ENCODE measurements at regions not wholly inside any gene's neighbourhood (a gene's known extent, or its start where the extent isn't known, plus 50 kb on each side); places are given as distances from the start of the nearest gene placed in this dataset.

DNA sequence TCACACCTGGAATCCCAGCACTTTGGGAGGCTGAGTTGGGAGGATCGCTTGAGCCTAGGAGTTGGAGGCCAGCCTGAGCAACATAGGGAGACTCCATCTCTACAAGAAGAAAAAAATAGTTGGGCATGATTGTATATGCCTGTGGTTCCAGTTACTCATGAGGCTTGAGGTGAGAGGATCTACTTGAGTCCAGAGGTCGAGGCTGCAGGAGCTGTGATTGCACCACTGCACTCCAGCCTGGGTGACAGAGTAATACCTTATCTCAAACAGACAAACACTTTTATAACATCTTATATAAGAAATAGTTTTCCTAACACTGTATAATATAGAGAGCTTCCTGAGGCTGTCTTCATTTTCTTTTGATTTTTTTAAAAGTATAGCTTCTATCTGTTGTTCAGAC, 448.4 kb upstream of the COBL start:
- no peak for DNase-seq

DNA sequence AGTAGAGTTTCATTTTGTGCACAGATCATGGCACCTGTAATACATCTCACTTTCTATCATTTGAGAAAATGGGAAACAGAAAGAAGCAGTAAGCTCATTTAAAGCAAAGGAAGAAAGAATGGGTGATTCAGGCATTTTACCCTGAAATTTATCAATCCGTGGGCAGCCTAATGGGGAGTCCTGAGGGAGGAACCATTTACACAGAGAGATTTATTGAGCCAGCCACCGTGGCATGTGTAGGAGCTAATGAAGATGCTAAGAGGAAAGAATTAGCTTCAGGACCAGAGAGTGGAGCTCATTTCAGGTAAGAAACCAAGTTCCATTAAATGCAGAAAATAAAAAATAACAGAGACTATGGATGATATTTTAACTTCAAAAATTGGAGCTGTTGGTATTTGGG, 443.4 kb upstream of the COBL start:
- no peak for DNase-seq

DNA sequence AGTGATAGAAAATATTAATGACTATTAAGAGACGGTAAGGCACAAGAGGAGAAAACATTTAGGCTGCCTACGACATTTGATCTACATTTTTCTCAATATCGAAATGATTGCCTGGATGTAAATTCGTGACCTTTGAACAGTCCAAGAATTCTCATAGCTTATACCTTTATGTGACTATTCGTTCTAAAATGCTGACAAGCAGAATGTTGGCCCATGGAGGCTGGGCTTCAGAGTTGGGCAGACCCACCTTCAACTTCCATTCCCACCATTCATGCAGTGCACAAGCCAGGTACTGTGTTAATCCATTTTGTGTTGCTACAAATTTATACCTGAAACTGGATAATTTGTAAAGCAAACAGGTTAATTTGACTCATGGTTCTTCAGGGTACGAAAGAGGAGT, 441.4 kb upstream of the COBL start:
- DNase-seq: no peak

DNA sequence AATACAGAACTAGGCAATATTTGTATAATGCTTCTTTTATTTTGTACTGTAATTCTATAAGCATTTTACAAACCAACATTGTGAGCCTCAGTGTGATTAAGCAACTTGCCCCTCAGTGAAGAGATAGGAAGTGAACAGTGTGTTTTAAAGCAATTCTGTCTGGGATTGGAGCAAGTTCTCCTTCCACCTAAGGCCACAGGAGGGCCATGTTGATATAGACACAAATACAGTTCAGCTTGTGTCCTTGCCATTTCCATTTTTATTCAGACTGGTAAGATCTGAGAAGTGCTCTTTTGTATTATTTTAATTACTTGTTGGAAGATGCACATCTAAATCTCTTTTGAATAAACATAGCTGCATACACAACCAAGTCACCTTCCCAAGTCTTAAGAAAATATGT, 416.3 kb upstream of the COBL start:
- no peak for DNase-seq

GRCh38 chr7:51732116-51732515, 415.5 kb upstream of the COBL start:
- DNase-seq: no peak

DNA sequence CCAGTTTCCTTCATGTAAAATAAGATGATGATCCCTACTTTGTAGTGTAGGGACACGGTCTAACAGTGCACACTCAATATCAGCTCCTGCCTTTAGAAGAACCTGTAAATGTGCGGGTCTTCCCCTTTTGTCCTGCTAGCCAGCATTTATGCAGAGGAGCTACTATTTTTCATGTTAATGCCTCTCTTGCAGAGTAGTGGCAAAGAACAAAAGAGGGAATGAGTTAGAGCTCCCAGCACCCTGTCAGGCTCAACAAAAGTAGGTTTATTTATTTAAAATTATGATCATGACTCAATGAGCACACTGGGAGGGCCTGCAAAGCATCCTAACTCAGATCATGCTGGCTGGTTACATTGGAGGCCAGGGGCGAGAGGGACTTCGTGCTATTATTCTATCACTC, 414.5 kb upstream of the COBL start:
- DNase-seq: no peak

- no peak for DNase-seq
Measured at GRCh38 chr7:51727441-51727840, 410.8 kb upstream of the COBL start.

GRCh38 chr7:51706851-51707250, 390.2 kb upstream of the COBL start:
- DNase-seq: no peak

DNA sequence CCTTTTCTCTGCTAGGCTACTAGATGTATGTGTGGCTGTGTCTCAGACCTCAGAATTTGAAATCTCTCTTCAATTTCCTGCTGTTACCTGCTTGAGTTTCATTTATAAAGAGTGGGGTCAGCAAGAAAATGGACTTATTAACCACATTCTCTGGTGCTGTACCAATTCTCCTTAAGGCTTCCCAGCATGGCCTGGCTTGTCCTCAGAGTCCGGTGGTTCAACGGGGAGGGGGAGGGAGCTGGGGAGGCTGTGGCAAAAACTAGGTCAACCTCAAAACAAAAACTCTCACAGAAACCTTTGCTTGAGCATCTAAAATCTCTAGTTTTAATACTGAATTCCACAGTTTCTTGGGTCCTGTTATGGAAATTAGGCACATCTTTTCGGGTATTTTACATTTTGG, 389.1 kb upstream of the COBL start:
- no peak for DNase-seq

DNA sequence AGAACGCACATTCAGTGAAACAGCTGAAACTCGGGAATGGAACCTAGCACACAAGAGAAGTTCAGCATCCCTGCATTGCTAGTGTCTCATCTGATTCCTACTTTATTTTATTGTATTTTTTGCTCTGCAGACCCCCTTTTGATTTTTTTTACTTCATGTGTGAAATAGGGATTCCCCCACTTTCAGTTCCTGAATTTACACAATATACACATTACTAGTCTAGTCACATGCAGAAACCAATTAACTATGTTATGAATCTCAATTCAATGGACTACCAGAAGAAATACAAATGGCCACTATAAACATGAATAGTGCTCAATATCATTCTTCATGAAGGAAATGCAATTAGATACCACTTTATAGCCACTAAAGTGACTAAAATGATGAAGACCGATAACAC, 386.1 kb upstream of the COBL start:
- no peak for DNase-seq

DNA sequence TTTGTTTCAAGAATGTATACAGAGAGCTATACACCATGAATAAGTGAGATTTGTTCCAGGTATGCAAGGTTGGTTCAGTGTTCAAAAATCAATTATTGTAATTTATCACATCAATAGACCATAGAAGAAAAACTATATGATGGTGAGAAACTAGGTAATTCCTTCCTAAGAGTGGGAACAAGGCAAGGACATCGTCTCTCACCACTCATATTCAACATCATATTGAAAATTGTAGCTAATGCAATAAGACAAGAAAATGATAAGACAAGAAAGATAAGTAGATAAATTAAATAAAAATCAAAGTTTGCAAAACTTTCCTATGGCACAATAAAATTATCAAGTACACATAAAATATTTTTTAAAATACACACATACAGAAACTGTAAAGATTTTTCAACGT, 385.3 kb upstream of the COBL start:
- no peak for DNase-seq

- DNase-seq: no peak
Measured at GRCh38 chr7:51700593-51701215, 384.1 kb upstream of the COBL start.

DNA sequence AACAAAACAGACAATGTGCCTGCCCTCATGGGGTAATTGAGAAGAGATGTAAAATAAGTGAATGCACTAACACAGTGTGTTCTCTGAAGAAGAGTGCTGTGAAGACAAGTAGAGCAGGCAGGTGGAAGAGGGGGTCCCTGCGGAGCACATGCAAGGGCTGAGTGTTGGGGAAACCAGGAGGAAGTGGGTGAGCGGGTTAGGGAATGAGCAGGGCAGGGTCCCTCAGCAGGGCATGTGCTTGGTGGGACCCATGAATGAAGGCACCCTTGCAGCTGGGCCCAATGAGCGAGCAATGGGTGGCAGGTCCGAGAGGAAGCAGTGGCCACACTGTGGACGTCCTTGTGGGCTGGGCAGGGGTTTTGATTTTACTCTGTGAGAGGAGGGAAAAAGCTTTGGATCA, 376.6 kb upstream of the COBL start:
- DNase-seq: no peak

DNA sequence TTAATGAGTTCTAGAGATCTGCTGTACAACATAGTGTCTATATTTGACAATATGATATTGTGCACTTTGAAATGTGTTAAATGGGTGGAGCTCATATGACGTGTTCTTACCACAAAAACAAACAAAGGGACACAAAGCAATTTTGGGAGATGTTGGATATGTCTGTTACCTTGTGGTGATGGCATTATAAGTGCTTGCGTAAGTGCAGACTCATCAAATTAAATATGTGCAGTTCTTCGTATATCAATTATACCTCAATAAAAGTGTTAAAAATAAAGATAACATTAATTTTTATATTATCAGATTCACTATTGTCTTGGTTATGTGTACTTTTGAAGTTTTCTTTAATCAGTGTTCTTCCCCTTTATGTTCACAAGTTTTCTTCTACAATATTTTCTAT, 372.9 kb upstream of the COBL start:
- DNase-seq: no peak

DNA sequence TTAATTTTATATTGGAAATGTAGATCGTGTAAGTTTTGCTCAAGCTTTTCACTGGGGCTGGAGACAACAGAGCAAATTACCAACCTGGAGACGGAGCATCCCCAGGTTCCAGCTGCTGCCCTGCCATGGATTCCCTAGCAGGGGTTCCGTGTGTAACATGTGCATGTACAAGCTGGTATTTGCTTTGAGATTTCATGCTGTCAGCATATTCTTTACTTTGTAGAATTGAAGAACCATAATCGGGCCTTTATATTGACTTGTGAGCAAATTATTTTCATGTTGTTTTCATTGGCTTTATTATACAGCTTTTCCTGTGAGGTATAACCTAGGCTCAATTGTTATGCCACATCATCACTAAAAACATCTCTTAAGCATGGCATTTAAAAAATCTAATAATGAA, 369.2 kb upstream of the COBL start:
- no peak for DNase-seq

DNA sequence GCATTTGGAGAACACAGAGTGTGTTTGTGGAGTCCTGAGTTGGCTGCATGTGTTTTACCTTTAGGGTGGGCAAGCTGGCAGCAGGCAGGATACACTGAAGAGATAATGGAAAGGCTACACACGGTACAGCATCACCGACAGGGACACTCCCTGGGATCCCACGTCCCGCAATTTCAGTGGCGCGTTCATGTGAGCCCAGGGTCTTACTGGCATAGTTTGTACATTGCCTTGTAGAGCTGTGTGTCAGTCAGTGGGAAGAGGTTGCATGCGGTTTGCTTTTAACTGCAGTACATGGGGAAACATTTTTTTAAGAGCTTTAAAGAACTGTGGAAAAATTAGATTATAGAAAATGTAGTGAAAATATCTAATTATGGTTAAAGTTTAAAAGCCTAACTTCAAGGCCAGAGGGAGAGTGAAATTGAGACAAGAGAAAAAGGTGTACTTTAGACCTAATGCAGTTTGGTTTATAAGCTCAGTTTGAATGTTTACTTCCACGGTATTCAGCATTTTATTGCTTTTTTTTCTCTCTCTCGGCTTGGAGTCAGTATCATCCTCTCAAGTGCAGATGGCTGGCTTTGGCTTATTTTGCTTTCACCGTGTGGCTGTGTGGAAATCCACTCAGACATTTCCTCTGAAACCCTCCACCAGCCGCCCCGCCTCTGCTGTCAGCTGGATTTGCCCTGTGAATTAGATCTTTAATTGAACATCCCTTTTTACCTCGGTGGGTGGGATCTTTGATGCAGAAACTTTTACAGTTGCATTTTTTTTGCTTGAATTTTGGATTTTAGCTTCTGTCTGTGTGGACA, 364.2 kb upstream of the COBL start:
- no peak for DNase-seq

DNA sequence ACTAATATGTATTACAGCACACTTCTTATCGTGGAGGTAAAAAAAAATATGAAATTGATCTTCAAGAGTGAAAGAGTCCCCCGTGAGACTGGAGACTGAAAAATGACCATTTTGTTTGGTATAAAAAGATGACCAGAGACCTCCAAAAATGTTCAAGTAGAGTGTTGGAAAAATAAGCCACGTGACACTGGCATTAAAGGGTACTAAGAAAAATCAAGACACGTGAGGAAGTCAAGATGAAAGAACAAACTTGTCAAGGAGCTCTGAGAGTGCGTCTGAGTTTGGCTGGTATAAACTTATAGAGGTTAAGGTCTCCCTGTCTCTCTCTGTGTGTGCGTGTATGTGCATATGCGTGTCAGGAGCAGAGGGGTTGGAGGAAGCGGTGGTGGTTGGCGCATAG, 362.7 kb upstream of the COBL start:
- DNase-seq: no peak

DNA sequence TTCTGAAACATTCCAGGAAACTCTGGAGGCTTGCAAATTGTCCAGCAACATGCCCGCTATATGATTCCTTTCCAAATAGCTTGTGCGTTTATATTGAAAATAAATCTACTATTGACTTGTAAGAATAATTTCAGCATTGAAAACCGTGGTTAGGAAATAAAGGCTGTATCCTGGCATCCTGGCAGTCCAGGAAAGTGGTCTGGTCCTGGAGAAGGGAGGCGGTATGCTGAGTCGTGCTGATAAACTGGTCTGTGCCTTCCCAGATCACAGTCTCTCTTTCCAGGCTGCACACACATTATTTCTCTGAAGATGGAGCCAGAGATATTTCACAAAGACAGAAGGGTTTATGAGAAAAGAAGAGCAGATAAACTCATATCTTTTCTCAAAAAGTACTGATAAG, 350.1 kb upstream of the COBL start:
- no peak for DNase-seq

DNA sequence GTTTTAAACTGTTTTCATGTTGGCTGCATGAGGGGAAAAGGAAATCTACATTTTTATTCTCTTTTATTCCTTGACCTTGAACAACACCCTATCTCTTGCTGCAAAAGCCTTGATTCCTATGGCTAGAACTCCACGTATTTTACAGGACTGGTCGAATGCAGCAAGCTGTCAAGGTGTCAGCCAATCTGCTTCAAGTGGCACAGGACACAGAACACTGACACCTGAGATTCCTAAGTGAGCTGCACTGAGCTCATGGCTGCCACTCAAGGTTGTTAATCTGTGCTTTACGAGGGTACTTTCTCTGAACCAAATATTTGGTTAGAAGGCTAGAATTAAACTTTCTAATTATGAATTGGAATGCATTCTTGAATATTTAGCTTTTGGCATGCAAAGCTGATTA, 349.7 kb upstream of the COBL start:
- no peak for DNase-seq

- DNase-seq: no peak
Measured at GRCh38 chr7:51665045-51665780, 348.6 kb upstream of the COBL start.

- DNase-seq: no peak
Measured at GRCh38 chr7:51660516-51660915, 343.9 kb upstream of the COBL start.

- no peak for DNase-seq
Measured at GRCh38 chr7:51658684-51659083, 342.1 kb upstream of the COBL start.

GRCh38 chr7:51647931-51648351, 331.3 kb upstream of the COBL start:
- no peak for DNase-seq

DNA sequence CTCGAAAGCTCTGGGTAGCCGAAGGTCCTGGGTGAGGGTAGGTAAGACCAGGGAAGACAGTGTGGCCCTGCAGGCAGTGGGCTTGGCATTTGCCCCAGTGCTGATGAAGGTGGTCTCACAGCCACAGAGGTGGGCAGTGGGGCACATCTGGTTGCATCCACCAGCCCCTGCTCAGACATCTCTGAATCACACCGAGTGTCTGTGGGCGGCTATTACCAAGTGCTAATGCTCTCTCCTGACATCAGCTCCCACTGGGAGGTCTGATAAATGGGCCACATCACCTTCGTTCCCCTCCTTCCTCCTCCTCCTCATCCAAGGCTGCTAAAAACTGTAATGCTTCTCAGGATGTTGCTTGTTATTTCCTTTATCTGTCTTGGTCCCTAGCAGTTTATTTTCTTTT, 330.9 kb upstream of the COBL start:
- no peak for DNase-seq

Measured in fibroblast of skin of scalp (primary cell).